H1 (cell line): ENCODE measurements at regions not wholly inside any gene's neighbourhood (a gene's known extent, or its start where the extent isn't known, plus 50 kb on each side); places are given as distances from the start of the nearest gene placed in this dataset.

ENCODE experiments used
- CTCF ChIA-PET: fragments of 300-600 bp; sonication (Branson Sonifier 250); formaldehyde crosslinking; loops from one replicate; lab custom pipeline; 2021; ENCODE audit not compliant: partially characterized antibody; lab: Charles Lee
- POLR2A ChIA-PET: fragments of 300-600 bp; sonication (Branson Sonifier 250); formaldehyde crosslinking; loops from one replicate; lab custom pipeline; 2021; ENCODE audit warnings: inconsistent platforms; ENCODE audit not compliant: partially characterized antibody; lab: Charles Lee
- DNase-seq, 2 experiments: peaks; one replicate each; pipeline versions ENCODE4 v3.0.0 to v3.0.0-alpha.2; 2010 to 2022; ENCODE audit warnings: low spot score in 2 of 2, low read depth in 1 of 2, mixed read lengths in 1 of 2
- FAIRE-seq: peaks from 2 replicates; lab custom pipeline; 2011; peaks lifted over from hg19 to GRCh38; lab: Jason Lieb, UNC
- H2AFZ ChIP-seq: 2 replicates; pipeline ENCODE4 v1.8.1; 2012; ENCODE audit warnings: low read length, inconsistent platforms
- H2AK5ac ChIP-seq: 2 replicates; pipeline ENCODE4 v1.6.1; 2013; ENCODE audit warnings: low read depth, low read length
- H2BK120ac ChIP-seq: replicated peaks from 2 replicates; pipeline ENCODE3; 2013; ENCODE audit warnings: low read depth, low read length, inconsistent platforms
- H2BK12ac ChIP-seq: 2 replicates; pipeline ENCODE4 v1.6.1; 2013; ENCODE audit warnings: low read depth, low read length
- H2BK15ac ChIP-seq: 2 replicates; pipeline ENCODE4 v1.6.1; 2013; ENCODE audit warnings: low read length
- H2BK20ac ChIP-seq: 2 replicates; pipeline ENCODE4 v1.6.1; 2013; ENCODE audit warnings: low read length
- H2BK5ac ChIP-seq: 2 replicates; pipeline ENCODE4 v1.6.1; 2013; ENCODE audit warnings: low read depth, low read length
- H3K14ac ChIP-seq: 2 replicates; pipeline ENCODE4 v1.6.1; 2013; ENCODE audit warnings: inconsistent platforms; ENCODE audit not compliant: insufficient read length
- H3K18ac ChIP-seq: 2 replicates; pipeline ENCODE4 v1.6.1; 2013; ENCODE audit warnings: low read length; ENCODE audit errors: extremely low read depth
- H3K23ac ChIP-seq: 2 replicates; pipeline ENCODE4 v1.6.1; 2013; ENCODE audit warnings: inconsistent platforms; ENCODE audit not compliant: insufficient read length
- H3K23me2 ChIP-seq: 2 replicates; pipeline ENCODE4 v1.6.1; 2013; ENCODE audit warnings: low read depth, low read length
- H3K27ac ChIP-seq: 2 replicates; pipeline ENCODE4 v1.6.1; 2011; ENCODE audit warnings: low read depth, low read length, inconsistent platforms
- H3K27me3 ChIP-seq, 4 experiments: replicated peaks in 1 of 4; 1 replicate in 1 of 4; 2 replicates in 3 of 4; pipeline versions ENCODE4 v1.6.1 to v1.8.1; 2011 to 2013; ENCODE audit warnings: low read length in 3 of 4, mild to moderate bottlenecking in 3 of 4, inconsistent platforms in 2 of 4, mixed read lengths in 2 of 4, moderate library complexity in 1 of 4; ENCODE audit not compliant: control insufficient read depth in 3 of 4, insufficient read depth in 3 of 4; ENCODE audit errors: extremely low read depth in 1 of 4
- H3K36me3 ChIP-seq, 4 experiments: 2 replicates each; pipeline versions ENCODE4 v1.6.1 to v1.8.1; 2011 to 2013; ENCODE audit warnings: mild to moderate bottlenecking in 4 of 4, low read length in 3 of 4, moderate library complexity in 2 of 4, control low read depth in 1 of 4, inconsistent platforms in 1 of 4; ENCODE audit not compliant: insufficient read depth in 4 of 4, control insufficient read depth in 2 of 4
- H3K4ac ChIP-seq: replicated peaks from 2 replicates; pipeline ENCODE3; 2013; ENCODE audit warnings: low read length, low read depth, mixed read lengths, inconsistent platforms; ENCODE audit not compliant: insufficient read length
- H3K4me1 ChIP-seq, 4 experiments: replicated peaks in 1 of 4; 1 replicate in 1 of 4; 2 replicates in 3 of 4; pipeline versions ENCODE4 v1.6.1 to v1.8.1; 2011 to 2013; ENCODE audit warnings: low read length in 3 of 4, inconsistent platforms in 2 of 4, mixed read lengths in 1 of 4; ENCODE audit not compliant: insufficient read depth in 4 of 4, control insufficient read depth in 3 of 4
- H3K4me2 ChIP-seq, 2 experiments: 2 replicates each; pipeline versions ENCODE4 v1.6.1 to v1.8.1; 2011 to 2013; ENCODE audit warnings: low read depth in 2 of 2, low read length in 2 of 2, control low read depth in 1 of 2, inconsistent platforms in 1 of 2, mild to moderate bottlenecking in 1 of 2; ENCODE audit not compliant: insufficient read depth in 1 of 2
- H3K4me3 ChIP-seq, 4 experiments: fragments of 200-600, 300-600 bp in 1 of 4; sonication (generic), shearing (Covaris generic), sonication (Bioruptor Twin) in 1 of 4; 2 replicates each; pipeline versions ENCODE4 v1.5.1 to v1.8.1; 2011 to 2016; ENCODE audit warnings: low read length in 4 of 4, low read depth in 3 of 4, control low read depth in 2 of 4, inconsistent platforms in 2 of 4, mild to moderate bottlenecking in 2 of 4, mixed read lengths in 1 of 4, moderate library complexity in 1 of 4; ENCODE audit not compliant: insufficient read depth in 2 of 4; ENCODE audit errors: extremely low read depth in 1 of 4
- H3K56ac ChIP-seq: replicated peaks from 2 replicates; pipeline ENCODE3; 2013; ENCODE audit warnings: low read depth, mild to moderate bottlenecking, mixed read lengths, low read length, inconsistent platforms; ENCODE audit not compliant: insufficient read length
- H3K79me1 ChIP-seq: 2 replicates; pipeline ENCODE4 v1.6.1; 2013; ENCODE audit warnings: low read depth, low read length, control low read depth
- H3K79me2 ChIP-seq, 2 experiments: 2 replicates each; pipeline versions ENCODE4 v1.6.1 to v1.8.1; 2012 to 2013; ENCODE audit warnings: low read length in 2 of 2, mild to moderate bottlenecking in 2 of 2, inconsistent platforms in 1 of 2; ENCODE audit not compliant: insufficient read depth in 2 of 2, control insufficient read depth in 1 of 2
- H3K9ac ChIP-seq, 4 experiments: replicated peaks in 1 of 4; 1 replicate in 1 of 4; 2 replicates in 3 of 4; pipeline versions ENCODE4 v1.6.1 to v1.8.1; 2011 to 2013; ENCODE audit warnings: low read depth in 3 of 4, low read length in 3 of 4, control low read depth in 2 of 4, mild to moderate bottlenecking in 2 of 4, moderate library complexity in 2 of 4, inconsistent platforms in 1 of 4; ENCODE audit errors: extremely low read depth in 1 of 4
- H3K9me3 ChIP-seq, 2 experiments: 2 replicates each; pipeline versions ENCODE4 v1.6.1 to v1.8.1; 2012 to 2013; ENCODE audit warnings: mild to moderate bottlenecking in 2 of 2, moderate library complexity in 2 of 2, control low read depth in 1 of 2, inconsistent platforms in 1 of 2, low read depth in 1 of 2, low read length in 1 of 2, mixed read lengths in 1 of 2; ENCODE audit not compliant: insufficient read depth in 2 of 2
- H4K20me1 ChIP-seq, 2 experiments: replicated peaks in 1 of 2; 2 replicates each; pipeline versions ENCODE3 to v1.8.1; 2011 to 2013; ENCODE audit warnings: inconsistent platforms in 2 of 2, low read length in 2 of 2, mild to moderate bottlenecking in 1 of 2; ENCODE audit not compliant: insufficient read depth in 2 of 2, control insufficient read depth in 1 of 2
- H4K5ac ChIP-seq: 2 replicates; pipeline ENCODE4 v1.6.1; 2013; ENCODE audit warnings: low read length, low read depth, mixed read lengths, inconsistent platforms; ENCODE audit not compliant: insufficient read length
- H4K8ac ChIP-seq: 2 replicates; pipeline ENCODE4 v1.8.0; 2013; ENCODE audit warnings: mild to moderate bottlenecking, moderate library complexity, low read length, inconsistent platforms; ENCODE audit not compliant: insufficient read depth; ENCODE audit errors: extremely low read depth
- H4K91ac ChIP-seq: replicated peaks from 2 replicates; pipeline ENCODE3; 2013; ENCODE audit warnings: low read length, mixed read lengths, inconsistent platforms; ENCODE audit not compliant: insufficient read length
- CHD1 ChIP-seq: IDR thresholded peaks from 2 replicates; pipeline ENCODE4 v1.6.1; 2012; ENCODE audit warnings: low read depth, low read length, improper control_type of control experiment
- CHD2 ChIP-seq: IDR thresholded peaks from 2 replicates; pipeline ENCODE4 v1.6.1; 2012; ENCODE audit warnings: low read length, improper control_type of control experiment
- GABPA ChIP-seq: IDR thresholded peaks from 2 replicates; pipeline ENCODE4 v1.6.1; 2011; ENCODE audit warnings: mild to moderate bottlenecking, low read length, moderate library complexity, borderline replicate concordance; ENCODE audit not compliant: insufficient read depth
- POLR2A ChIP-seq, 2 experiments: IDR thresholded peaks; 1 replicate in 1 of 2; 2 replicates in 1 of 2; pipeline ENCODE4 v1.6.1; 2011; ENCODE audit warnings: low read depth in 2 of 2, low read length in 2 of 2, mild to moderate bottlenecking in 2 of 2; ENCODE audit errors: control extremely low read depth in 1 of 2
- SIX5 ChIP-seq: IDR thresholded peaks from 2 replicates; pipeline ENCODE4 v1.6.1; 2011; ENCODE audit warnings: mild to moderate bottlenecking, low read depth, low read length
- SUZ12 ChIP-seq: fragments of 200-600 bp; sonication (generic); IDR thresholded peaks from 2 replicates; pipeline ENCODE4 v1.6.1; 2012; ENCODE audit warnings: mild to moderate bottlenecking, inconsistent platforms, low read length, moderate library complexity, mixed read lengths
- WGBS, 2 experiments: shearing (Covaris generic) in 1 of 2; methylation state at CpG; one replicate each; pipeline versions ENCODE4 v1.1.6 to v1.1.7; 2013 to 2015; ENCODE audit warnings: low lambda C conversion rate in 2 of 2, mixed read lengths in 2 of 2, inconsistent platforms in 1 of 2, low coverage in 1 of 2, missing lambda C conversion rate in 1 of 2; ENCODE audit not compliant: insufficient replicate concordance in 2 of 2, insufficient coverage in 1 of 2, insufficient read length in 1 of 2; ENCODE audit errors: extremely low coverage in 1 of 2, missing lambda C conversion rate in 1 of 2; 5-methylcytosine and 5-hydroxymethylcytosine counted together
- TF ChIP-seq, protein P1 (sequence below), 3 experiments: IDR thresholded peaks; 1 replicate in 2 of 3; 2 replicates in 1 of 3; pipeline versions ENCODE4 v1.5.1 to v1.6.1; 2011; ENCODE audit warnings: low read length in 3 of 3, mild to moderate bottlenecking in 3 of 3, inconsistent platforms in 2 of 3, low read depth in 1 of 3, moderate library complexity in 1 of 3; ENCODE audit not compliant: insufficient read depth in 1 of 3; ENCODE audit errors: control extremely low read depth in 1 of 3

DNA sequence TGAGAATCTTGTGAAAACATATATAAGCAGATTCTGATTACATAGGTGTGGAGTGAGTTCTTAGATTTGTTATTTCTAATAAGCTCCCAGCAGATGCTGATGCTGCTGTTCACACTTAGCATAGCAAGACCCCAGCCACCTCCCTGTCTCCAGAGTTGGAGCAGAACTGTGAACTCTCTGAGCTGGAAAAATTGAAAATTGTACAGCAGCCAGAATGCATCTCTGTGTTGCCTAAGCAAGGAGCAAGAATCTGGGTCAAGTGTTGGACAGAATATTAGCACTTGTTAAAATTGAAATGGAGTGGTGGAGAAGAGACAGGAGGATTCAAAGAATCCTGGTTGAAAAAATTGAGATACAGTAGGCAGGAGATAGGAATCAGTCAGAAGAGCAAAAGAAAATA, 146.6 kb upstream of the FAM47C start (continued):
- no peak for TF ChIP-seq CHD2
- TF ChIP-seq, all 59 proteins: peak for 0

DNA sequence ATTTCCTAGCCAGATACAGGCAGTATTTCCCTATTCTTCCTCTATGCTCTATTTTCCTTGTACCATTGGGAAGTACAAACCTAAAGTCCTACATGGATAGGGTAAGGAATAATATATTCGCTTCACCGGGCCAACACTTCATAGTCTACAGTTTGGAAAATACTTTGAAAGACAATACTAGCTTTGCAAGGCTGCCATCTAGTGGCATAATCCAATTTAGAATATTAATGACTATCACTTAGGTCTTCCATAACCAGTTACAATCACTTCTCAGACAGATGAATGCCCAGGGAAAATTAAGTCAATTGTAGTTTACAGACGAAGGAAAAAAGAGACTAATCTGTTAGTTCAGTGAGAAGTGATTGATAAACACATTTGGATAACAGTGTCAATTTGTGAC, 141.0 kb upstream of the FAM47C start:
- H3K23me2 ChIP-seq: no peaks in the 10 kb centered on the region
- H2BK12ac ChIP-seq: no peak overlapping the region
- H3K18ac ChIP-seq: no peak overlapping the region
- H3K36me3 ChIP-seq: no peaks in the 10 kb centered on the region
- no peak overlapping the region for H3K4me3 ChIP-seq
- H4K8ac ChIP-seq: no peak overlapping the region
- no peak overlapping the region for H3K56ac ChIP-seq
- H2BK15ac ChIP-seq: no peak overlapping the region
- no peaks in the 10 kb centered on the region for H3K27me3 ChIP-seq
- H3K9ac ChIP-seq: no peak overlapping the region
- no peak overlapping the region for H2BK20ac ChIP-seq
- no peaks in the 10 kb centered on the region for H3K9me3 ChIP-seq
- H2BK5ac ChIP-seq: no peak overlapping the region
- no peak for DNase-seq
- no peak overlapping the region for H2BK120ac ChIP-seq
- H3K23ac ChIP-seq: no peak overlapping the region
- POLR2A ChIA-PET: no interaction called here
- 67% methylated on average over 3 of the region's 3 CpGs; no CpG with 5 or more reads in 1 of the 2 experiments for WGBS, 2 experiments
- H3K4me1 ChIP-seq: no peaks in the 10 kb centered on the region
- CTCF ChIA-PET: interaction anchor here (1.0 to 2.0 kb wide), 3 partner anchors 14 to 977 kb away, joined by 3 to 9 read pairs (median 3); no protein-coding TSS in a partner anchor
- no peaks in the 10 kb centered on the region for H3K79me1 ChIP-seq
- H3K27ac ChIP-seq: no peak overlapping the region
- H3K4ac ChIP-seq: no peak overlapping the region
- FAIRE-seq: peak; percentile 39
- no peak overlapping the region for H3K4me2 ChIP-seq
- H3K79me2 ChIP-seq: no peaks in the 10 kb centered on the region
- no peak overlapping the region for H2AK5ac ChIP-seq
- H4K20me1 ChIP-seq: no peaks in the 10 kb centered on the region
- H3K14ac ChIP-seq: no peak overlapping the region
- no peak overlapping the region for H2AFZ ChIP-seq
- no peak overlapping the region for H4K5ac ChIP-seq
- no peak overlapping the region for H4K91ac ChIP-seq
- TF ChIP-seq SUZ12: no peak
- no peak for TF ChIP-seq POLR2A (IDR thresholded peaks at IDR 0.05; ENCODE audit: control extremely low read depth in 1 of 2, low read depth in 2 of 2, low read length in 2 of 2)
- no peak for TF ChIP-seq CHD1
- no peak for TF ChIP-seq SIX5
- no peak for TF ChIP-seq GABPA
- TF ChIP-seq, protein P1, sequence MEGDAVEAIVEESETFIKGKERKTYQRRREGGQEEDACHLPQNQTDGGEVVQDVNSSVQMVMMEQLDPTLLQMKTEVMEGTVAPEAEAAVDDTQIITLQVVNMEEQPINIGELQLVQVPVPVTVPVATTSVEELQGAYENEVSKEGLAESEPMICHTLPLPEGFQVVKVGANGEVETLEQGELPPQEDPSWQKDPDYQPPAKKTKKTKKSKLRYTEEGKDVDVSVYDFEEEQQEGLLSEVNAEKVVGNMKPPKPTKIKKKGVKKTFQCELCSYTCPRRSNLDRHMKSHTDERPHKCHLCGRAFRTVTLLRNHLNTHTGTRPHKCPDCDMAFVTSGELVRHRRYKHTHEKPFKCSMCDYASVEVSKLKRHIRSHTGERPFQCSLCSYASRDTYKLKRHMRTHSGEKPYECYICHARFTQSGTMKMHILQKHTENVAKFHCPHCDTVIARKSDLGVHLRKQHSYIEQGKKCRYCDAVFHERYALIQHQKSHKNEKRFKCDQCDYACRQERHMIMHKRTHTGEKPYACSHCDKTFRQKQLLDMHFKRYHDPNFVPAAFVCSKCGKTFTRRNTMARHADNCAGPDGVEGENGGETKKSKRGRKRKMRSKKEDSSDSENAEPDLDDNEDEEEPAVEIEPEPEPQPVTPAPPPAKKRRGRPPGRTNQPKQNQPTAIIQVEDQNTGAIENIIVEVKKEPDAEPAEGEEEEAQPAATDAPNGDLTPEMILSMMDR (IDR thresholded peaks at IDR 0.05; ENCODE audit: control extremely low read depth in 1 of 3, insufficient read depth in 1 of 3, low read depth in 1 of 3, low read length in 3 of 3): peak in 2 of 3 experiments; percentile 12 to 18; a peak in 2 of 4 replicates
